SK-N-MC (cell line): ENCODE measurements at regions not wholly inside any gene's neighbourhood (a gene's known extent, or its start where the extent isn't known, plus 50 kb on each side); places are given as distances from the start of the nearest gene placed in this dataset.
"Not testable (repeated sequence)": the region's sequence is repeated elsewhere in the genome, so short reads cannot be mapped to it uniquely, and the experiment has no call there.

Experiments
- DNase-seq: peaks from one replicate; pipeline ENCODE4 v3.0.0-alpha.2; 2011; ENCODE audit warnings: low read depth, low spot score
- H3K27ac ChIP-seq: fragments of 200-600 bp; sonication (generic); 2 replicates; pipeline ENCODE4 v1.5.1; 2016; ENCODE audit warnings: mixed run types
- H3K36me3 ChIP-seq: fragments of 200-600 bp; sonication (generic); 2 replicates; pipeline ENCODE4 v1.6.1; 2017; ENCODE audit warnings: antibody characterized with exemption, low read length, mixed read lengths; ENCODE audit not compliant: insufficient read depth
- H3K4me3 ChIP-seq: fragments of 200-600 bp; sonication (generic); 2 replicates; pipeline ENCODE4 v1.5.1; 2016
- H3K9ac ChIP-seq: fragments of 200-600 bp; sonication (generic); 2 replicates; pipeline ENCODE4 v1.8.0; 2017; ENCODE audit warnings: mixed run types, mixed read lengths; ENCODE audit not compliant: insufficient read length
- H3K9me3 ChIP-seq: fragments of 200-600 bp; sonication (generic); 2 replicates; pipeline ENCODE4 v1.6.1; 2017; ENCODE audit warnings: low read depth, mild to moderate bottlenecking, antibody characterized with exemption, low read length, moderate library complexity, mixed read lengths
- EZH2 ChIP-seq: fragments of 200-600 bp; sonication (generic); IDR thresholded peaks from one replicate; pipeline ENCODE4 v1.6.1; 2017; ENCODE audit warnings: antibody characterized with exemption
- FOXP2 ChIP-seq: optimal IDR thresholded peaks from 2 replicates; pipeline ENCODE3; 2011; ENCODE audit warnings: mild to moderate bottlenecking, moderate library complexity; ENCODE audit not compliant: insufficient read depth; ENCODE audit errors: extremely low read length, control extremely low read depth
- POLR2AphosphoS5 ChIP-seq: IDR thresholded peaks from 2 replicates; pipeline ENCODE4 v1.6.1; 2012; ENCODE audit warnings: mild to moderate bottlenecking, low read depth, low read length, borderline replicate concordance

DNA sequence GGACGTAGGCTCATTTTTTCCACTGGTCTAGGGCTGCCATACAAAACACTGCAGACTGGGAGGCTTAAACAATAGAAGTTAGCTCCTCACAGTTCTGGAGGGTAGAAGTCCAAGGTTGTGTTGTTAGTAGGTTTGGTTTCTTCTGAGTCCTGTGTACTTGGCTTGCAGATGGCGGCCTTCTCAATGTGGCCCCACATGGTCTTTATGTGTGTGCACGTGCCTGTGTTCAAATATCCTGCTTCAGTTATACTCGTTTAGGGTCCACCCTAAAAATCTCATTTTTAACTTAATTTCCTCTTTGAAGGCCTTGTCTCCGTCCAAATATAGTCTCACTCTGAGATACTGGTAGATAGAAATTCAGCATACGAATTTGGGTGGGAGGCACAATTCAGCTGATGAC is 542.4 kb downstream of the HAPSTR1 start:
- no peak for TF ChIP-seq EZH2
- TF ChIP-seq POLR2AphosphoS5 = no peak
- TF ChIP-seq FOXP2 = no peak
- Histone ChIP-seq H3K27ac (no peak overlapping the region), H3K9ac (no peak overlapping the region)

DNA sequence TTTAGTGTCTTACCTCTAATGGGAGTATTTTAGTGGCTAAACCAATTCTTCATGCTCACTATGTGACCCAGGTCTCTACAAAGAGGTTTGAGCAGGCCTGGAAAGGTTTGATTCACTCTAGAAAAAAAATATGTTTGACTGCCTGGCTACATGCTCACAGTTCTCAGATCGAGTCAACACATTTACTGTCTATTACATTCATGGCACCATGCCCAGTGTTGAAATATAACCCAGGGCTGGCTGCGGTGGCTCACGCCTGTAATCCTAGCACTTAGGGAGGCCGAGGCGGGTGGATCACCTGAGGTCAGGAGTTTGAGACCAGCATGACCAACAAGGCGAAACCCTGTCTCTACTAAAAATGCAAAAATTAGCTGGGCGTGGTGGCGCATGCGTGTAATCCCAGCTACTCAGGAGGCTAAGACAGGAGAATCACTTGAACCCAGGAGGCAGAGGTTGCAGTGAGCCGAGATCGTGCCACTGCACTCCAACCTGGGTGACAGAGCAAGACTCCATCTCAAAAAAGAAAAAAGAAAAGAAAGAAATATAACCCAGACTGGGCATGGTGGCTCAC is 543.8 kb downstream of the HAPSTR1 start:
- DNase-seq, H3K9ac ChIP-seq: not testable (repeated sequence)

More for the DNA sequence above, 542.4 kb downstream of the HAPSTR1 start:
- no peak for DNase-seq
- H3K4me3 ChIP-seq = no peak overlapping the region
- no peaks in the 10 kb centered on the region for H3K36me3 ChIP-seq
- no peaks in the 10 kb centered on the region for H3K9me3 ChIP-seq

DNA sequence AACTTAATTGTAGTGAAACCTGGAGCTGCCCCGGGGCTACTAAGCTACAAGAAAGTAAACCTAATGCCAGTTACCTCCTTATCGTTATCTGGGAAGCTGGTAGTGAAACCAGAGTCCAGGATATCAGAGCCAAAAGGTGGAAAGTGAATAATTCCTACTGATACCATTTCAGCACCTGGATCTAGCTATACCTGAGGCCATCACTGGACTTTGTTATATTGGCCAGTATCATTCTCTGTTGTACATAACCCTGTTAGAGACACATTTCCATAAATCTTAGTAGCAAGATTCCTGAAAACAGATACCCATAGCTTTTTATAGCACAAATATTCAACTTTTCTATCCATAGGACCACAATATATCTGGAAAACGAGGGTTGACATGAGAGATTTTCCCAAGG is 538.0 kb downstream of the GRIN2A start:
- TF ChIP-seq POLR2AphosphoS5 = no peak
- TF ChIP-seq FOXP2 = no peak
- no peak for TF ChIP-seq EZH2
- Histone ChIP-seq H3K27ac (no peak overlapping the region), H3K4me3 (no peak overlapping the region), H3K9ac (no peak overlapping the region), H3K9me3 (no peaks in the 10 kb centered on the region), H3K36me3 (no peaks in the 10 kb centered on the region)
- no peak for DNase-seq

More for the DNA sequence above, 543.8 kb downstream of the HAPSTR1 start:
- H3K4me3 ChIP-seq, H3K27ac ChIP-seq, H3K9me3 ChIP-seq, H3K36me3 ChIP-seq: not testable (repeated sequence)

DNA sequence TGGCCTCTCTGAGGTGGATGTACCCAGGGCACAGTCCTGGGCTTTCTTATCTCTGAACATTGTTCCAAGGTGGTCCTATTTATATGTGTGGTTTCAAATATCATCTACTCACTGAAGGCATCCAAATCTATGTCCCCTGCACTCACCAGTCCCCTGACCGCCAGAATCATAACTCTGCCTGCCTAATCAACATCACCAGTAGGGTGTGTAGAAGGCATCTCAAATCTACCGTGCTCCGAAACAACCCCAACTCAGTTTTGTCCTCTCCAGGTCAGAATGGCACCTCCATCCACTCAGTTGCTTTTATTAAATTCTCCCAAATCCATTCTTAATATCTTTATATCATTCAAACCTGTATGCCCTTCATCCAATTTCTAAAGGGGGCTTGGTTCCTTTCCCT is 536.3 kb downstream of the GRIN2A start:
- Histone ChIP-seq H3K4me3 (no peak overlapping the region), H3K27ac (no peak overlapping the region), H3K36me3 (no peaks in the 10 kb centered on the region), H3K9ac (no peak overlapping the region), H3K9me3 (no peaks in the 10 kb centered on the region)
- no peak for DNase-seq
- no peak for TF ChIP-seq FOXP2
- TF ChIP-seq EZH2 = no peak
- TF ChIP-seq POLR2AphosphoS5 = no peak

DNA sequence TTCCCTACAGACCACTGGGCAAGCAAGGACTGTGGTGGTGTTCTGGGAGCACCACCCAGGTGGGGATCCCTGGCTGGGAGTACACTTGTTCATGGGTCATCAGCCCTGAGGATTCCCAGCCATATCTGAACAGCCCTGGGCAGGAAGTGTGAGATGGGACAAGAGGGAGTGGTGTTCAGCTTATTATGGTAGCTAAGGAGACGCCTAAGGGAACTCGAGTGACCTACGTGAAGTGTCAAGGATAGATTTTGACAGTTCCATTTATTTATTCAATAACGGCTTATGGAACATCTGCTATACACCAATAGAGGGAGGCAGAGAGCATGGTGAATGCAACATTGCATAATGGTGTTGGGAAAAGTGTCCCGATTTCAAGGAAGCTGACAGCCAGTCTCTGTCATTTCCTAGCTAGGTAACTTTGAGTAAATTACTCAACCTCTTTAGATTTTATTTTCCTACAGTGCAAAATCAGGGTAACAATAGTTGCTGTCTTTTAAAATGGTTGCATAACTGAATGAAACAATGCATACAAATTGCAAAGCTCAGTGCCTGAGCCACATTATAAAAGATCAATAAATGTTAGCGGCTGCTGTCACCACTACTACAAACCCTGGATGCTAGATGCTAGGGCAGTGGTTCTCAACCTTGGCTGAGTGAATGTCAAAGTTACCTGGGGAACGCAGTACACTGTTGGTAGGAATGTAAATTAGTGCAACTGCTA is 534.1 kb downstream of the GRIN2A start:
- TF ChIP-seq EZH2 = no peak
- TF ChIP-seq FOXP2 = no peak
- no peak for TF ChIP-seq POLR2AphosphoS5
- Histone ChIP-seq H3K9me3 (no peaks in the 10 kb centered on the region), H3K4me3 (no peak overlapping the region), H3K27ac (no peak overlapping the region), H3K9ac (no peak overlapping the region), H3K36me3 (no peaks in the 10 kb centered on the region)
- DNase-seq = no peak

DNA sequence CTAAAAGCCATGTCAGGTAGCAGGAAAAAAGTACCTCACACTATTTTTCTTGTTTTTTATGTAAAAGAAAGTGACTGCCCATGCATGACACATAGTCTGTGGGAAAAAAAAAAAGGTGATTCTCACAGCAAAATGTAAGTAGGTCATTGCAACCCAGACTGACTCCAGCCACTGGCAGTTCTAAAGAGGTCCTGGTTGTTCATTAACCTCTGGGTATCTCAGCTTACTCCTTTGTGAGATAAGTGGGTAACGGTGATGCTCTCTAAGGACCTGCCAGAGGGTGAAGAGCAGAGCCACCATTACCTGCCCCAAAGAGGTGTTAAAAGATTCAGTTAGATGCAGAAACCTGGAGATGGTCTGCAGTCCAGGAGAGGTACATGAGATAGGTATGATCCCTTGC is 531.9 kb downstream of the GRIN2A start:
- no peak overlapping the region for H3K9ac ChIP-seq
- H3K27ac ChIP-seq = no peak overlapping the region
- H3K9me3 ChIP-seq = no peaks in the 10 kb centered on the region
- H3K36me3 ChIP-seq = no peaks in the 10 kb centered on the region
- no peak for DNase-seq
- H3K4me3 ChIP-seq = no peak overlapping the region
- TF ChIP-seq EZH2 (no peak), POLR2AphosphoS5 (no peak), FOXP2 (no peak)

DNA sequence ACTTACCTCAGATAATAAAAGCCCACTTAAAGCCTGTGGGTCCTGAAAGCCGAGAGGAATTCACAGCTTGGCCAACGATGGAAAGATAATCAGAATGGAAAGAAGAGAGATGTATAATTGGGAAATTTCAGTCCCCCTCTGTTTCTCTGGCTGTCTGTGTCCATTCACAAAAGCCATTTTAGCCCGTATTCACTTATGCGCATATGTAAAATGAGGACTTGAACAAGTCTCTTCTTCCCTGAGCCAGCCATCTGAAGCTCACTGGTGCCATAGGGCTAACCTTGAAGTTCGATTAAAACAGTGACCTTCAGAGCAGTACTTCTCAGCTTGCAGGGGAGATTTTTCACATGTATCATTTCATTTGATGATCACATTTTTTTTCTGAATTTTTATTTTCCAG is 527.2 kb downstream of the GRIN2A start:
- no peak for DNase-seq
- no peak overlapping the region for H3K9ac ChIP-seq
- no peak for TF ChIP-seq EZH2
- no peak for TF ChIP-seq POLR2AphosphoS5
- no peak for TF ChIP-seq FOXP2

DNA sequence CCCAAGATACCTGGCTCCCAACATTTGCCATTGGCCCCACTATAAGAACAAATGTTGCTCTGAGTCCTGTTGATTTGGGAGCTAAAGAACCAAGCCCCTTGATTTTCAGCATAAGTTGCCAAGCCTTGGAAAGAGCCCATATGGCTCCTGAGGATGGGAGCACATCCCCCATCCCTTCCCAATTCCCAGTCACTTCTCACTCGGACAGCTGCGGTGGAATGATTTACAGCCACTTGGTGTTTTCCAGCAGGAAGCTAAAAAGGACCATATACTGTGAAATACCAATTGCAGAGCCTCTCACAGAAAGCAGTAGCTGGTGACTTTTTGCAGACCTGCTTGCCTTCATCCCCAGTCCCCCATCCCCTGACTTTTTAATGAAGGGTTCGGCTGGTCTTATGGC is 524.6 kb downstream of the GRIN2A start:
- Histone ChIP-seq H3K36me3 (no peaks in the 10 kb centered on the region), H3K9me3 (no peaks in the 10 kb centered on the region), H3K9ac (no peak overlapping the region), H3K27ac (no peak overlapping the region), H3K4me3 (no peak overlapping the region)
- TF ChIP-seq EZH2 (no peak), FOXP2 (no peak), POLR2AphosphoS5 (no peak)
- DNase-seq = no peak

More for the DNA sequence above, 527.2 kb downstream of the GRIN2A start:
- H3K36me3 ChIP-seq = no peaks in the 10 kb centered on the region
- H3K27ac ChIP-seq = no peak overlapping the region
- no peak overlapping the region for H3K4me3 ChIP-seq
- no peaks in the 10 kb centered on the region for H3K9me3 ChIP-seq

DNA sequence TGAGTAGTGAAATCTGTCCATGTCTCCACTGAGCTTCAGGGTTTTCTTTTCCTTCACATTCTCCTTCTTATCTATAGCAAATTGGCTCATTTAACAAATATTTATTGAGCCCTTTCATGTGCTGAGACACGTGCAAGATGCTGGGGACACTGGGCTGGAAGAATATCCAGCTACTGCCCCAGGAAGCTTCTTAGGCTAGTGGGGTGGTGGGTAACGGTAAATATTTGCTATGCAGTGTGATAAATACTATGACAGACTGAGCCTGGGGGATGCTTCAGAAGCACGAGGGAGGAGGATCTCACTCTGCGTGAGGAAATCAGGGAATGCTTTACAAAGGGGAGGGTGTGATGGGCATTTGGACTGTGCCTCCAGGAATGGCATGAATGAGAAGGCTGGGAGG is 524.1 kb downstream of the GRIN2A start:
- no peak for TF ChIP-seq FOXP2
- no peak overlapping the region for H3K27ac ChIP-seq
- H3K36me3 ChIP-seq = no peaks in the 10 kb centered on the region
- no peaks in the 10 kb centered on the region for H3K9me3 ChIP-seq
- H3K4me3 ChIP-seq = no peak overlapping the region
- DNase-seq = no peak
- no peak overlapping the region for H3K9ac ChIP-seq
